NCI-H748 (cell line): ENCODE measurements at regions not wholly inside any gene's neighbourhood (a gene's known extent, or its start where the extent isn't known, plus 50 kb on each side); places are given as distances from the start of the nearest gene placed in this dataset.
"Not testable (repeated sequence)": the region's sequence is repeated elsewhere in the genome, so short reads cannot be mapped to it uniquely, and the experiment has no call there.

Experiments used
- DNase-seq: peaks from one replicate; lab custom pipeline; 2025; ENCODE audit not compliant: unreplicated experiment; lab: John Stamatoyannopoulos, UW

DNA sequence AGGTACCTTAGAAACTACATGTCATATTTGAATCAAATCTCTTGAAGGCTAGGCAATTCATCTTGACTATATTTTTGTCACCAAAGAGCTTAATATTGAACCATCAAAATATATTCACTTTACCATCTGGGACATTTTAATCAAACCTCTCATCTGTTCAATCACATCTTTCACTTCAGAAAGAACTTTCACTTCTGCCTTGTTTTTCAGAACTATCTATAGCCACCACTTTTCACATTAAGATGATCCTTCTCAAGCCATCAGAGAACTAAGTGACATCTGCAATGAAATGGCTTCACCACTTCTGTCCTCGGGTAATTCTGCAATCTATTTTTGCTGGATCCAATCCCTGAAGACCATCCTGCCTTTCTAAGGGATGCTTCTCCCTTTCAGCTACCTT lies 57.8 kb downstream of the OR2B2 start:
- DNase-seq, result no peak

DNA sequence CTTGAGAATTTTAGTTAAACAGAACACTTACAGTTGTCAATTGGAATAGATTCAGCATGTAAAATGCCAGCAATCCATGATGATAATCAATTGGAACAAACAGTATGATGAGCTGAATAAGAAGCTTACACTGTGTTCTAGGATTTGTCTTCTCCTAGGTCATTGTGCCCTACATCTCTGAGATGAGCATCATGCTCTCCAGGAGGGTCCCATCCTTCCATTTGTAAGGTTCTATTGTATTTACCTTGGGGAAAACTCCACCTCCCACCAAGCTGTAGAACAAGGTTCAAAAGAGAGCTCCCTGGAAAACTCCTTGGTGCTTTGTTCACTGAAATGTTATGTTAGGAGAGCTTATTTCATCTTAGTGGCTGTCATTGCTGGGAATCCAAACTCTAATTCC lies 60.8 kb downstream of the OR2B2 start:
- DNase-seq, result no peak

DNA sequence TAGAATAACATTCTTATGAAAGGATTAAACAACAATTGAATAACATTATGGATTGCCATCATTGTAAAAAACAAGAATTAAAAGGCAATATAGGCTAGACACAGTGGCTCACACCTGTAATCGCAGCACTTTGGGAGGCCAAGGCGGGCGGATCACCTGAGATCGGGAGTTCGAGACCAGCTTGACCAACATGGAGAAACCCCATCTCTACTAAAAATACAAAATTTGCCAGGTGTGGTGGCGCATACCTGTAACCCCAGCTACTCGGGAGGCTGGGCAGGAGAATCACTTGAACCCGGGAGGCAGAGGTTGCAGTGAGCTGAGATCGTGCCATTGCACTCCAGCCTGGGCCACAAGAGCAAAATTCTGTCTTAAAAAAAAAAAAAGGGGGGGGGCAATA lies 63.2 kb downstream of the OR2B2 start:
- DNase-seq, result not testable (repeated sequence)

DNA sequence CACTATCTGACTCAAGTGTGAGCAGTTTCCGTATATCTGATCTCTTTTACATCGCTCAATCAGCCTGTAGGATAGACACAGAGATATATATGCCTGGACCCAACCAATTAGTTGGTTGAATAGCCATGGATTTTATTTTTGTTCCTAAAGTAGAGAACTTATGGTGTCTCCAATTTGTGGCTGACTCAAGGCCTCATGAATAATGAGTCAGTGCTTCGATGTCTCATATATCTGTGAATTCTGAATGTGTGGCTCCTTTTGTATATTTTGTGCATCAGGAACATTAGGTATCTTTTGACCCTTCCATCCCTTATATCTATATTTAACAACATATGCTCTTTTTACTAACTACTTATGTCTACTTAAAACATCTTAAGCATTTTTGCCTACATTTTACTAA lies 64.5 kb downstream of the OR2B2 start:
- no peak for DNase-seq

DNA sequence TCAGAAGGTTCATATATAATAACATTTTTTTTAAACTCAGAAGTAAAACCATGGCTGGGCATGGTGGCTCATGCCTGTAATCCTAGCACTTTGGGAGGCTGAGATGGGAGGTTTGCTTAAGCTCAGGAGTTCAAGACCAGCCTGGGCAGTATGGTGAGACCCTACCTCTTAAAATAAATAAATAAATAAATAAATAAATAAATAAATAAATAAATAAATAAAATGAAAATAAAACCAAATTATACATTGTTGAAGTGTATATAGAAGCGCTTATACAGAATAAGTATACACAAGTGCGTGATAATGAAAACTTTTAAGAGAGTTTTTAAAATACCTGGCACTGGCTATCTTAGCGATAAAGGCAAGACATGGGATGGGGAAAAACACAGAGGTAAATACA lies 71.6 kb downstream of the OR2B2 start:
- no peak for DNase-seq

DNA sequence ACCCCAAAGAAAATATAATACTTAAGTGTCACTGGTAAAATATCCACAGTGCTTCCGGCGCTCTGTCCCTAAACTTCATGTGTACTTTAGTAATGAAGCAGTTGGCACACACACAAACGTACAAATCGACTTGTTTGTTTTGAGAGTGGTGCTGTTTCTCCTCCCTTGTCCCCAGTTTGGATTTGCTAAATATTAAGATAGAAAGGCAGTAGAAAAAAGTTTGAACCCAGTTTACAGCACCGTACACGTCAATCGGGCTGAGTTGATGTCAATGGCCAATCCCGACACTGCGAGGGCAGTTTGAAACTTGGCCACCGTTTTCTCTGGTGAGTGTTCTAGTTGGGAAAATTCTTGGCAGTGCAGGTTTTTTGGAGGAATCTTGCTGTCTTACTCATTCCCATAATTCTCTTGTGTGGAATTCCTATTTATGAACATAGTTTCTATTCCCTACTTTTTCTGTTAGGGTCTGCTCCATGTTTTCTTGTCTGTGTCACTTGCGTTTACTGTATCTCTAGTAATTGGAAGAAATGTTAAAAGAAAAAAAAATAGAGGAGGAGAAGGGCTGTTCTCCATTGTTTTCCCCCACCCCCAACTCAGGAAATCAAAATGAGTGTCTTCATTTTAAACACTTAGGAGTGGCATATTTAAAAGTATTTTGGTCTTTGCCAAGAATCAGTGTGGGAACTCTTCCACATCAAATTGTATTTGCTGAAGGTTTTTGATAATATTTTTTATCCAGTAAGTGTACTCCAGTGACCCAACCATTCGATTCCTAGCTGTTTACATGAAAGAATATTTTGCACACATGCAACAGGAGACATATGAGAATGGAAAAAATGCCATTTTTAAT lies 72.3 kb downstream of the OR2B2 start:
- DNase-seq, result peak; percentile 72

DNA sequence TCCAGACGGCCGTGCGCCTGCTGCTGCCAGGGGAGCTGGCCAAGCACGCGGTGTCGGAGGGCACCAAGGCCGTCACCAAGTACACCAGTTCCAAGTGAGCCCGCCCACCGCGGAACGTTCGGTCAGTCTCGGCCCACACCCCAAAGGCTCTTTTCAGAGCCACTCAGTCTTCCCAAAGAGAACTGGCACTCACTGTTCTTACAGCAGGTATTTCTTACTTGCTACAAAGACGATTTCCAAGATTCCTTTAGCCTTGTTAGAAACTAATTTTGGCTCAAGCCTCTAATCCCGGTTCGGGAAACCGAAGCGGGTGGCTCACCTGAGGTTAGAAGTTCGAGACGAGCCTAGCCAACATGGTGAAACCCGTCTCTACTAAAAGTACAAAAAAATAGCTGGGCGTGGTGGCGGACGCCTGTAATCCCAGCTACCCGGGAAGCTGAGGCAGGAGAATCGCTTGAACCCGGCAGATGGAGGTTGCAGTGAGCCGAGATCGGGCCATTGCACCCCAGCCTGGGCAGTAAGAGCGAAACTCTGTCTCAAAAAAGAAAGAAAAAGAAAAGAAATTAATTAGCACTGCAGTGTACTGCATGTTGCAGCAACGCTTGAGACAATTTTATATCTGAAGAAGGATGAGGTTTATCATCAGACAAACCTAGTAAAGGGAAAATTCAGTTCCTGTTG lies 73.1 kb downstream of the OR2B2 start:
- DNase-seq, result peak; percentile 81

DNA sequence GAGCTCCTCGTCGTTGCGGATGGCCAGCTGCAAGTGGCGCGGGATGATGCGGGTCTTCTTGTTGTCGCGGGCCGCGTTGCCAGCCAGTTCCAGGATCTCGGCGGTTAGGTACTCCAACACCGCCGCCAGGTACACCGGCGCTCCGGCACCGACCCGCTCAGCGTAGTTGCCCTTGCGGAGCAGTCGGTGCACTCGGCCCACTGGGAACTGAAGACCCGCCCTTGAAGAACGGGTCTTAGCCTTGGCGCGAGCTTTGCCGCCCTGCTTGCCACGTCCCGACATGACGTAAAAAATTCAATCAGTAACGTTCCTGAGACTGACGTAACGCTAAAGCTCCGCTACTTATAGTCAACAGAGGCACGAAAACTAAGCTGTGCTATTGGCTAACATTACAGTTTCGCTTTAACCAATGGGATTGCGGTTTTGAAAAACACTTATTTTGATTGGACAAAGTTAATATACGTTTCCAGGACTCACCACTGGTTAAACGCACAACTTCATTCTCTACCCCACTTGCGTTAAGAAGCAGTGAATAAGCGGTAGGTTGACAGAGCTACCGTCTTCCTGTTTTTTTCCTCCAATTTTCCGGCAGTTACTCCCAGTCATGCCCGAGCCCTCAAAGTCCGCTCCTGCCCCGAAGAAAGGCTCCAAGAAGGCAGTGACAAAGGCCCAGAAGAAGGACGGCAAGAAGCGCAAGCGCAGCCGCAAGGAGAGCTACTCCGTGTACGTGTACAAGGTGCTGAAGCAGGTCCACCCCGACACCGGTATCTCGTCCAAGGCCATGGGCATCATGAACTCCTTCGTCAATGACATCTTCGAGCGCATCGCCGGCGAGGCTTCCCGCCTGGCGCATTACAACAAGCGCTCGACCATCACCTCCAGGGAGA lies 73.9 kb downstream of the OR2B2 start:
- DNase-seq, result peak; percentile 100

DNA sequence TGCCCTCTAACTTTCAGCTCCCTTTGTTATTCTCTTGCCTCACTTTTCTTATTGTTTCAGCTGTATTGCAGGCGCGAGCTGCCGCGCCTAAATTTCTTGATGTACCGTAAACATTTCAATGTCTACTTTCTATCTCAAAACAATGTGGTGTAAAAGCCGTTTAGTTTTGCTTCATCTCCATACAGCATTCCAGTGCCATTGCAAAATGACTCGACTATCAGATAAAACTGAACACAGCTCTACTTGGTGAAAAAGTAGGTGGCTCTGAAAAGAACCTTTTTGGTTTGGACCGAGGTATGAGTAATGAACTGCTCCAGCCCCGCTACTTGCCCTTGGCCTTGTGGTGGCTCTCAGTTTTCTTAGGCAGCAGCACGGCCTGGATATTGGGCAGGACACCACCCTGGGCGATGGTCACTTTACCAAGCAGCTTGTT lies 74.6 kb downstream of the OR2B2 start:
- no peak for DNase-seq

DNA sequence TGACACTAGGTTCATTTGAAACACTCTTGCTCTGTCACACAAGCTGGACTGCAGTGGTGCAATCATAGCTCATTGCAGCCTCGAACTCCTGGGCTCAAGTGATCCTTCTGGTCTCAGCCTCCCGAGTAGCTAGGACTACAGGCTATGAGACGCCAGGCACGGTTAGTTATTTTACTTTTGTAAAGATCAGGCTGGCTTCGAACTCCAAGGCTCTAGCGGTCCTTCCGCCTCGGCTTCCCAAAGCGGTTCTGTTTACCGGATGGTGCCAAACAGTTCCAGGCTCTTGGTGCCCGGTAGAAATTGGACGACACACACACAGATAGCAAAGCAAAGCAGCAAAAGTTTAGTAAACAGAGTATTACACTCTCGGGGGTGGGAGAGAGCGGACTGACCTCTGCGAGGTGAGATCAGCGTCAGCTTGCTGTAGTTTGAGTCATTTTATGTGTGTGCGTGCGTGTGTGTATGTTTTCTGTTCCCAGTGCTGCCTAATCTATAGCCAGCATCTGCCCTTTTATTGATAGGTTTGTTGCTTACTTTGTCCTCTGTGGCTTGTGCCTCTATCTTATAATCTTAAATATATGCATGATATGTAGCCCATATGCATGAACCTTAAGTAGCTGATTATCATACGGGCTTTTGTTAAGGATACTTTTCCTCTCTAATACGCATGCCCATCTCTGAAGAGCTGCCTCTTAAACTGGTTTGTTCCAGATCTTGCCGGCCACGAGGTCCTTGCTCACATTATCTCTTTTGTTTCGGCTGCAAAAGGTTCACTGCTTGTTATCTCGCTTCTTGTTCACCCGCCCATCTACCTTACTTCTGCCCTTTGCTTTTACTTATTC lies 75.2 kb downstream of the OR2B2 start:
- peak; percentile 97 for DNase-seq

DNA sequence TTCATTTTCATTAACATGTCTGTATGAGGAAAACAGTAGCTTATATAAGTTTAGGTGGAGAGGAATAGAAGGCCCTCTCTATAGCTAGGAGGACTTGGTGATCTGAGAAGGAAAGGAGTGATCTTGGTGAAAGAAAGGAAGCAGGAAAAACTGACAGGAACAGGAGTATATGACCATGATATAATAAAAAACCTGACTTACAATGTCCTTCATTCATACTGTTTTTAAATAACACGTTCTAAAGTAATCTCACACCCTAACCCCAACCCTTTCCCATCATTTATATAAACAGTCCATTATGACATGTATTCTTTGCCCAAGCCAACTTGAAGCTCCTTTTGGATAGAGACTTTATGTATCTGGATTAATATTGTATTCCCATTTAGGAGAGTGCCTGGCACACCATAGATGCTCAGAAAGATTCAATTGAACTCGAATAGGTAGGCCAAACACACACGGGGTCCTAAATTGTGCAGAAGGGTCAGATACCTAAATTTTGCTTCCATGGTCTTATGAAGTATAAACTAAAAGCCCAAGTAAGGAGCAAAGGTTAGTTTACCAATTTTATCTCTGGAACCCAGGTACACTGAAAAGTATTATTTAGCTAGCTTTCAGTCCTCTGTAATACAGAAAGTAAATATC lies 75.9 kb downstream of the OR2B2 start:
- DNase-seq, result peak; percentile 55

DNA sequence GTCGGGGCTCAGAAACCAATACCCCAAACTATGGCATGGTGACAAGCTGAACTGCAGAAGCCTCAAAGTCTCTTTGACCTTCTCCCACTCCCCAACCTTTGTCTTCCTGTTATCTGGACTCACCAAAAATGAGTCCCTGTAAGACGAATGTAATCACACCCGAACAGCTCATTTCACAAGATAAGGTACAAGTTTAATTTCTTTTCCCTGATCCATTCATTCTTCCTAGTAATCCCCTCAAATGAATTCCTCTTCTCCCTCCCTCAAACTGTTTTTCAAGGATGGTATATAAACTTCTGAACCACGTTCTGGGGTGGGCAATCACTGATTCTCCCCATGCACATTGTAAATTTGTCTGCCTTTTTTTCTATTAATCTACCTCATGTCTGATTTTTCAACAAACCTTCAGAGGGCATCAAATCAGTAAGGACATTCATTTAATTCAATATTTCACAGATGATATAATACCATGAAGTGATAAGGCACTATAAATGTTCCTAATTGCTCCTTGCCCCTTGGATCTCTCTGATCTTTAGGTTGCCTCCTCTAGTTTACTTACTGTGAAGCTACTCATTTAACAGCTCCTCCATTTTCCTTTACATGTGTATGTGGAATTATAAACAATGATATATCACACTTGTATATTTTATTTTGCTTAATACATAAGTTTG lies 77.2 kb downstream of the OR2B2 start:
- peak; percentile 17 for DNase-seq

DNA sequence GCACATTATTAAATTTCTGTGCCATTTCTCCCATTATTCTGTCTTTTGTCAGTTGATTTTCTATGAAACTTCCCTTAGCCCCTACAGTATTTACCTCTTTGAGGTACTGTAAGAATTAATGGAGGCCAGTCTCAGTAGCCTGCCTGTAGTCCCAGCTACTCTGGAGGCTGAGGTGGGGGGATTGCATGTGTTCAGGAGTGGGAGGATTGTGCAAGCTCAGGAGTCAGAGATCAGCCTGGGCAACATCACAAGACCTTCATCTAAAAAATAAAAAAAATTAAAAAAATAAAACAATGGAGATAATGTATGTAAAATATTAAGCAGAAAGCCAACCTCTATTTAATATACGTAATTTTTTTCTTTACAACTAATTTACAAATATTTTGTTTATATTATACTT lies 77.8 kb downstream of the OR2B2 start:
- DNase-seq, result no peak

DNA sequence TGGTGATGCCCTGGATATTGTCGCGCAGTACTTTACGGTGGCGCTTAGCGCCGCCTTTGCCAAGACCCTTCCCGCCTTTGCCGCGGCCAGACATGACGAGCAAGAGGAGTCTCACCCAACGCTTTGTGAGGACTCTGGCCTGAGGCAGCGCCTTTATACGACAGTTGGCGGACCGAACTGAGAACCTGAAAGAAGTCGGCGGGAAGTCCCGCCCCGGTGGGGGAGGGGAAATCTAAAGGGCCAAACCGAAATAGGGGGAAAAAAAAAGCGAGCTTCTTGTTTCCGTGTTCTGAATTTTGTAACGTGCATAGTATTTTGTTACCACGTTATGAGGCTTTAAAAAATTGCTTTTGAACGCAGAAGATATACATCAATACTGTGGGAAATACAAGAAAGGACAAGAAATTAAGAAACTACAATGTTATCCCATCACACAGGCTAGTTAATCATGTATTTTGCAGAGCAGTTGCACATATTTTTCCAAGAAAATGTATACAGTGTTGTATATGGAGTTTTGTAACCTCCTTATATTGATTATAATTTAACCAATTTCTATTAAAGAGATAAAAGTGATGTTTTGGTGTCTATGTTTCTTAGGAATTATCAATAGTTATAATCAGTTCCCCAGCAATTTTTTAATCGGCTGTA lies 80.6 kb downstream of the OR2B2 start:
- DNase-seq, result peak; percentile 93

DNA sequence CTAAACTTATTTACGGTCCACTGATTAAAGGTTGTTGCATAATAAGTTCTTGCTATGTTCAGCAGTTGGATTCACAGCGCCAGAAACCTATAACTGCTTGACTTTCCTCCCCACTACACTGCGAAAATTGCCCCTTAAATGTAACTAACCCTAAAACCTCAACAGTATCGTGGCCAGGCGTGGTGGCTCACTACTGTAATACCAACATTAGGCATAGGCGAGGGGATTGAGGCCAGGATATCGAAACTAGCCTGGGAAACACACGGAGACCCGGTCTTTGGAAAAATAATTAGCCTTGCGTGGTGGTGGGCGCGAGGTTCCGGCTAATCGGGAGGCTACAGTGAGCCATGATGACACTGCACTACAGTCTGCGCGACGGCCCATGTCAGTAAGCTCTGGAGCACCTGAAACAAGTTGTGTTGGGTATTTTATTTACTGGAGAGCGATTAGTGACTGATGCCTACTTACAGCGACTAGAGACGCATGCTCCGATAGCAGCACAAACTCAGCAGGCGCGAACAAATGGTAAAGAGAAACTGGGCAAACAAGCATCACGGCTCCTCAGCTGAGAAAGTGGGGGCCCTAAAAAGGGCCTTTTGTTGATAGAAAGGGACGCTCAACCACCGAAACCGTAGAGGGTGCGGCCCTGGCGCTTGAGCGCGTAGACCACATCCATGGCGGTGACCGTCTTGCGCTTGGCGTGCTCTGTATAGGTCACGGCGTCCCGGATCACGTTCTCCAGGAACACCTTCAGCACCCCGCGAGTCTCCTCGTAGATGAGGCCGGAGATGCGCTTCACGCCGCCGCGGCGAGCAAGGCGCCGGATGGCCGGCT lies 81.4 kb downstream of the OR2B2 start:
- DNase-seq, result peak; percentile 82

DNA sequence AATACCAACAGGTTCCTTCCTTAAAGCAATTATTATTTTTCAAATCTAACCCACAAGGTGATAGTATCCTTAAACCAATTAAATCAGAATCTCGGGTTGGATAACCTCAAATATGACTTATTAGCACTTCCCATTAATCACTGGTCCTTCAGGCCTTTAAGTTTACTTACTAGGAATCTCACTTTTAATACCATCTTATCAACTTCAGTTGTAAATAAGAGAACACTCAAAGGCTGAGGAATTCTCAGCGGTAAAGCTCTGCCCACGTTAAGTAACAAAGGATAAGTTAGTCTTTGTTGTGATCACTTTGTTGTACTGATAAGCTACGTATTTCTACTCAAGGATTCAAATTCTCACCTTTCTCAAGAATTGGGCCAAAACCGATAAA lies 82.0 kb downstream of the OR2B2 start:
- DNase-seq, result peak; percentile 57

DNA sequence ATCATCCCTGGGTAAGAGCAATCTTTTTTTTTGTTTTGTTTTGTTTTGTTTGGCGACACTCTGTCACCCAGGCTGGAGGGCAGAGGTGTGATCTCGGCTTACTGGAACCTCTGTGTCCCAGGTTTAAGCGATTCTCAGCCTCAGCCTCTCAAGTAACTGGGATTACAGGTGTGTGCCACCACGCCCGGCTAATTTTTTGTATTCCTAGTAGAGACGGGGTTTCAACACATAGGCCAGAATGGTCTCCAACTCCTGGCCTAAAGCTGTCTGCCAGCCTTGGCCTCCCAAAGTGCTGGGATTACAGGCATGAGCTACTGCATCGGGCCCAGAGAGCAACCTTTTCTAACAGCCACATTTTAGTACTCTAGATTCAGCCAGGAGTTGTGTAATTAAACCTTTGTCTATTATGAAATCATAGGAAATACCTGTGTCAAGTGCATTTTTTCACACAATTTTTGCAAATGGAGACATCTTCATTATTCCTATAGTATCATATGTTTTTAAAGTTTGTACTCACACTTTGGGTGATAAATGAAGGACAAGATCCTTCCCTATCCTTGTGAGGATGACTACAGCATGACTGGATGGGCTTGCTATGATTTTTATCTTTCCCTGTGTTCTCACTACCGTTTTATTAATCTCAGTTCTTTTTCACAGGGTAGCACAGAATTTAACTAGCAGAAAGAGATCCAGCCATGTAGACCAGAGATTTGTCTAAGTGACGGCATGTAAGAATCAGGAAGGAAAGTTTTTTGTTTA lies 82.6 kb downstream of the OR2B2 start:
- peak; percentile 51 for DNase-seq
